T1000 (cell line): ENCODE measurements at regions not wholly inside any gene's neighbourhood (a gene's known extent, or its start where the extent isn't known, plus 50 kb on each side); places are given as distances from the start of the nearest gene placed in this dataset.

Source experiments
- DNase-seq: peaks from one replicate; lab custom pipeline; 2025; ENCODE audit warnings: mixed read lengths; lab: John Stamatoyannopoulos, UW

GRCh38 chr6:12422848-12423247, 132.7 kb downstream of the EDN1 start:
- DNase-seq: no peak

- DNase-seq: no peak
Observed at GRCh38 chr6:12423832-12424231, 133.7 kb downstream of the EDN1 start.

GRCh38 chr6:12426121-12426520, 136.0 kb downstream of the EDN1 start:
- no peak for DNase-seq

GRCh38 chr6:12431023-12431422, 140.9 kb downstream of the EDN1 start:
- DNase-seq: no peak

GRCh38 chr6:12436224-12436623, 146.1 kb downstream of the EDN1 start:
- DNase-seq: no peak

- no peak for DNase-seq
Observed at GRCh38 chr6:12436683-12437082, 146.5 kb downstream of the EDN1 start.

- DNase-seq: no peak
Observed at GRCh38 chr6:12439296-12439695, 149.1 kb downstream of the EDN1 start.

- DNase-seq: no peak
Observed at GRCh38 chr6:12440981-12441380, 150.8 kb downstream of the EDN1 start.

GRCh38 chr6:12442455-12442854, 152.3 kb downstream of the EDN1 start:
- no peak for DNase-seq

GRCh38 chr6:12446394-12446793, 156.2 kb downstream of the EDN1 start:
- no peak for DNase-seq

- no peak for DNase-seq
Observed at GRCh38 chr6:12449447-12449846, 159.3 kb downstream of the EDN1 start.

- DNase-seq: no peak
Observed at GRCh38 chr6:12450467-12450866, 160.3 kb downstream of the EDN1 start.

- no peak for DNase-seq
Observed at GRCh38 chr6:12456343-12456742, 166.2 kb downstream of the EDN1 start.

GRCh38 chr6:12457094-12457493, 166.9 kb downstream of the EDN1 start:
- no peak for DNase-seq

- DNase-seq: no peak
Observed at GRCh38 chr6:12458558-12458957, 168.4 kb downstream of the EDN1 start.

- no peak for DNase-seq
Observed at GRCh38 chr6:12459945-12460661, 169.9 kb downstream of the EDN1 start.

- no peak for DNase-seq
Observed at GRCh38 chr6:12467706-12468670, 177.8 kb downstream of the EDN1 start.

GRCh38 chr6:12472601-12473038, 182.5 kb downstream of the EDN1 start:
- DNase-seq: peak; percentile 65

GRCh38 chr6:12473494-12473893, 183.3 kb downstream of the EDN1 start:
- DNase-seq: no peak

GRCh38 chr6:12474167-12475140, 184.3 kb downstream of the EDN1 start:
- DNase-seq: no peak

GRCh38 chr6:12476484-12476883, 186.3 kb downstream of the EDN1 start:
- no peak for DNase-seq

- no peak for DNase-seq
Observed at GRCh38 chr6:12477616-12478015, 187.5 kb downstream of the EDN1 start.
